ENCODE measurements at regions not wholly inside any gene's neighbourhood (a gene's known extent, or its start where the extent isn't known, plus 50 kb on each side); places are given as distances from the start of the nearest gene placed in this dataset.

GRCh38 chr19:31610018-31610417 lies 260.8 kb upstream of the TSHZ3 start:
- no peak for TF ChIP-seq REST (IDR thresholded peaks at IDR 0.05; ENCODE audit: insufficient replicate concordance, low read depth)
- TF ChIP-seq SPI1 (IDR thresholded peaks at IDR 0.05; ENCODE audit: borderline replicate concordance, low read depth) = no peak
- no peak for TF ChIP-seq CTCF (IDR thresholded peaks at IDR 0.05; ENCODE audit: insufficient read depth, low read length)
- TF ChIP-seq GABPA (IDR thresholded peaks at IDR 0.05; ENCODE audit: low read depth) = no peak
- Histone ChIP-seq H3K27ac (replicated peaks) (no peak overlapping the region), H3K4me3 (replicated peaks; ENCODE audit: insufficient read depth, low read length) (no peak overlapping the region), H3K27me3 (ENCODE audit: insufficient read depth, poor library complexity, severe bottlenecking) (no peaks in the 10 kb centered on the region)
- no peak for DNase-seq (ENCODE audit: low read depth in 1 of 2, low spot score in 1 of 2)

- TF ChIP-seq GABPA (IDR thresholded peaks at IDR 0.05; ENCODE audit: low read depth) = no peak
- no peak for TF ChIP-seq SPI1 (IDR thresholded peaks at IDR 0.05; ENCODE audit: borderline replicate concordance, low read depth)
- no peak for TF ChIP-seq POLR2AphosphoS5 (IDR thresholded peaks at IDR 0.05; ENCODE audit: low read depth)
- TF ChIP-seq REST (IDR thresholded peaks at IDR 0.05; ENCODE audit: insufficient replicate concordance, low read depth) = no peak
- no peak for TF ChIP-seq CTCF (IDR thresholded peaks at IDR 0.05; ENCODE audit: insufficient read depth, low read length)
- Histone ChIP-seq H3K4me3 (replicated peaks; ENCODE audit: insufficient read depth, low read length) (no peak overlapping the region), H3K27ac (replicated peaks) (no peak overlapping the region), H3K27me3 (ENCODE audit: insufficient read depth, poor library complexity, severe bottlenecking) (no peaks in the 10 kb centered on the region)
- no peak for DNase-seq (ENCODE audit: low read depth in 1 of 2, low spot score in 1 of 2)
Measured at GRCh38 chr19:31611046-31611877, 262.0 kb upstream of the TSHZ3 start.

- H3K4me3 ChIP-seq (replicated peaks; ENCODE audit: insufficient read depth, low read length) = no peak overlapping the region
- no peak overlapping the region for H3K27ac ChIP-seq (replicated peaks)
- no peaks in the 10 kb centered on the region for H3K27me3 ChIP-seq (ENCODE audit: insufficient read depth, poor library complexity, severe bottlenecking)
- TF ChIP-seq CTCF (IDR thresholded peaks at IDR 0.05; ENCODE audit: insufficient read depth, low read length) = no peak
- TF ChIP-seq SPI1 (IDR thresholded peaks at IDR 0.05; ENCODE audit: borderline replicate concordance, low read depth) = peak; percentile 79
- no peak for DNase-seq (ENCODE audit: low read depth in 1 of 2, low spot score in 1 of 2)
Measured at GRCh38 chr19:31612873-31613272, 263.6 kb upstream of the TSHZ3 start.

All from HL-60 (cell line).